ENCODE measurements at regions not wholly inside any gene's neighbourhood (a gene's known extent, or its start where the extent isn't known, plus 50 kb on each side); places are given as distances from the start of the nearest gene placed in this dataset.
"Not testable (repeated sequence)": the region's sequence is repeated elsewhere in the genome, so short reads cannot be mapped to it uniquely, and the experiment has no call there.

DNA sequence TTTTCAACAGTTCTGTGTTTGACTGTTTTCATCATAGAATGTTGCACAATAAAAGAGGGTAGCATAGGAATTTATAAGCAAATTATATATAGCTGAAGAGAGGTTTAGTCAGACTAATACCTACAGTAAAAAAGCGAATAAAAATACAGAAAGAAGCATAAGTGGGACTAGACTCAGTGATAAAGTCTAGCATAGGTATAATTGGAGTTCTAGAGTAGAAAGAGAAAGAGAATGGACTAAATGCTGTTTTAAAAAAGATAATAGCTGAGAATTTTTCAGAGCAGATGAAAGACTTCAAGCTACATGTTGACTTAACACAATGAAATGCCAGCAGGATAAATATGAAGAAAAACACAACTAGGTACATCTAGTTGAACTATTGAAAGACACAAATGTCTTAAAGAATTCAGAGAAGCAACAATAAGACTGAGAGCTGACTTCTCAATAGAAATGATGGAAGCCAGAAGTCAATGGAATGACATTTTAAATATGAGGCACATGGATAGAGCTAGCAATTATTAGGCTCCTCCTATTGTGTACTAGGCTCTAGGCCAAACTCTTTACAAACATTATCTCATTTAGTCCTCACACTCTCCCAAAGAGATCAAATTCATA, 573.9 kb downstream of the ZNF608 start:
- DNase-seq (ENCODE audit: low spot score): no peak

DNA sequence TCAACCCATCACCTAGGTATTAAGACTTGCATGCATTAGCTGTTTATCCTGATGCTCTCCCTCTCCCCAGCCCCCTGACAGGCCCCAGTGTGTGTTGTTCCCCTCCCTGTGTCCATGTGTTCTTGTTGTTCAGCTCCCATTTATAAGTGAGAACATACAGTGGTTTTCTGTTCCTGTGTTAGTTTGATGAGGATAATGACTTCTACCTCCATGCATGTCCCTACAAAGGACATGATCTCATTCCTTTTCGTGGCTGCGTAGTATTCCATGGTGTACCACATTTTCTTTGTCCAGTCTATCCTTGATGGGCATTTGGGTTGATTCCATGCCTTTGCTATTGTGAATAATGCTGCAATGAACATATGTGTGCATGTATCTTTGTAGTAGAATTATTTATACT, 578.3 kb downstream of the ZNF608 start:
- not testable (repeated sequence) for DNase-seq (ENCODE audit: low spot score)

DNA sequence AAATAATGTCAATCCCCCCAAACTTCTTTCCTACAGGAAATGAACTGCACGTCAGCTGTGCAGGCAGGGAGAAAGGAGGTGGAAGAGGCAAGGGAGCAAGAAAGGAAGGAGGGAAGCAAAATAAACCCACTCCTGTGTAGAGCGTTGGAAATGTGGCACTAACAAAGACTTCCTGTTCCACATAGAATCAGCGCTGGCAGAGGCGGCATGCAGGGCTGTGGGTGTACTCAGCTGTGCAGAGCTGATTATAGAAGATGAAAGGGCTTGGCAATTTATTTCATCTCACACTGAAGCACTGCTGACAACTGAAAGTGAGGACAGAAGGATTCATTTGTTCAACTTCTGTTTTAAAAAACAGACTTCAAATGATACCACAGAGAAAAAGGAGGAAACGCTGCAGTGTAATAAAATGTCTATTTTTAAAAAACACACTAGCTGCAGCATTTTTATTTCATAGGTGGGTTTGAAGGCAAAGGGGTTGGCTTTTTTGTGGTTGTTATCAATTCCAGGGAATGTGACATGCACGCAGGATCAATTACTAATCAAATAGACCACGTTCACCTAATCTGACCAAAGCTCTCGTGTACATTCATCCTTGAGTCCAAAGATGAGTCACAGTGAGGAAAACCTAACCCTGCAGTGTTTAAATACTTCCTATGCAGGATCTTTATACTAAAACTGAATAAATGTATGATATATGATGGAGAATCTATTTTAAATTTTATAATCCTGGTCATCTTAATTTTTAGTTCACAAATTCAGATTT, 583.5 kb downstream of the ZNF608 start:
- DNase-seq (ENCODE audit: low spot score): no peak

DNA sequence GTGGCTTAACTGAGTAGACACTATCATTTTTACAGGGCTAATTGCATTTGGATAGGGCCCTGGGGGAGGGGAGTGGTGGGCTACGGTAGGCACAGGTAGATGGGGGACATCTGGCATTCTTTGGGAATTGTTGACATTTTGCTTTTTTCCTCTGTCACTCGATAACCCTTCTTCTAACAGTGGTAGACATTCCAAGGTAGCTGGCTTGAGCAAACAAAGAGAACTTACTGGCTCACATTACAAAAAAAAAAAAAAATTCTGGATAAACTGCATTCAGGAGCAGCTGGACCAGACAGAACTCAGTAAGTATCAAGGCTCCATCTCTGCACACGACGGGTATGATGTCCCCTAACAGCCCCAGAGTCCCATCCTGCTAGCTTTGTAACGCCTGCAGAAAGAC, 585.2 kb downstream of the ZNF608 start:
- DNase-seq (ENCODE audit: low spot score): no peak

DNA sequence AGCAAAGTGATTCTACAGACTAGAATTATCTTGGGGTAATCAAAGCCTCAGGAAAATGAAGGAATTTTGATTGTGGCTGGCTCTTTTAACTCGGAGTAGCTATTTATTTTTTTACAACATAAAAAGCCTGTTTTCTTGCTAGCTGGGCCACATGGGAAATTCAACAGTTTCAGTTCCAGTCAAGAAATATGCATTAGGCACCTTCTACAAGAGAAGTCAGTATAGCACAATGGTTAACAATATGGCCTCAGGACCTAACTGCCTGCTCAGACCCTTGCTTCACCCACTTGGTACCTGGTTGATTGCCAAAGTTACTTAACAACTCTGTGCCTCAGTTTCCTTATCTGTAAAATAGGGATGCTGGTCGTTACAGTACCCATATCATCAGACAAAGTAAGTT, 586.2 kb downstream of the ZNF608 start:
- no peak for DNase-seq (ENCODE audit: low spot score)

GRCh38 chr5:124157320-124157719, 589.1 kb downstream of the ZNF608 start:
- no peak for DNase-seq (ENCODE audit: low spot score)

- no peak for DNase-seq (ENCODE audit: low spot score)
These were observed 589.9 kb downstream of the ZNF608 start for GRCh38 chr5:124156415-124156996.

DNA sequence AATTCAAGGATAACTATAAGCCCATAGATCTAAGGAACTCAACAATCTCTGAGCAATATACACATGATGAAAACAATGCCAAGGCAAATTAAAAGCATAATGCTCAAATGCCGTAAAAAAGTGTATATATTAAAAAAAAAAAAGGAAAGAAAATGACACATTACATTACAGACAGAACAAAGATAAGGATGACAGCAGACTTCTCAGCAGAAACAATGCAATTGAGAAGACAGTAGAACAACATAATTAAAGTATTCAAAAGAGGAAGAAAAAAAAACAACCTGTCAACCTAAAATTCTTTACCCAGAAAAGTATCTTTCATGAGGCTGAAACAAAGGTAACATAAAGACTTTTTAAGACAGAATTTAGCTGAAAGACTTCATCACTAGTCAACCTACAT, 591.7 kb downstream of the ZNF608 start:
- DNase-seq (ENCODE audit: low spot score): no peak

- no peak for DNase-seq (ENCODE audit: low spot score)
These were observed 592.9 kb downstream of the ZNF608 start for GRCh38 chr5:124153588-124153987.

DNA sequence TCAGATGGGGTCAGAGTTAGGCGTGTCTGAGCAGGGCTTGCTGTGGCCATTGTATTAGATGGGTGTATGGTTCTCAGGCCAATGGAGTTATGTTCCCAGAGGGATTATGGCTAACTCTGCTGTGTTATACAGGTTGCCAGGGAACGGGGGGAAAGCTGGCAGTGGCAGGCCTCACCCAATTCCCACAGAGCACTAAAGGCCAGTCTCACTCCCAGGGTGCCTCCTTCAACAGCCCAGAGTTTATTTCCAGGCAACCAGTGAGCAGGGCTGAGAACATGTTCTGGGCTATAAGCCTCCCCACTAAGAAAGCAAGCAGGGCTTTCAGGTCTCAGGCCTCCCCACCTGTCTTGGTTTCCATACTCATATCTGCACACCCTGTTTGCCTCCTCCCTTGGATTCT, 597.9 kb downstream of the ZNF608 start:
- no peak for DNase-seq (ENCODE audit: low spot score)

DNA sequence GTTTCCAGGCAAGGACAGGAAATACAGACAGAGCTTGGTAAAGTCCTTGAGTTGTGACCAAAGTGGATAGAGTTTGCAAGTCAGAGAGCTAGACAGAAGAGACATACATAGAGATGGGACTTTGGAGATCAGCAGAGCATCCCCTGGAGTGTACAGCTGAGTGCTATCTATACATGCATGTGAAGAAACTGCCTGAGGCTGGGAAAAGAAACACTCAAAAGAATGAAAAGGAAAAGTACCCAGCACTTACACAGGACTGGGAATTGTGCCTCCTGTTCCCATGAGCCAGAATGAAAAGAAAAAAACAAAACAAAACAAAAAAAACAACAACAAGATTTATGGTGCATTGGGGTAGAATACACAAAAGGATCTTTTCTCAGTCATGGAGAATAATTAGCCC, 606.4 kb downstream of the ZNF608 start:
- DNase-seq (ENCODE audit: low spot score): no peak

- no peak for DNase-seq (ENCODE audit: low spot score)
These were observed 607.0 kb downstream of the ZNF608 start for GRCh38 chr5:124139477-124139876.

- no peak for DNase-seq (ENCODE audit: low spot score)
These were observed 609.8 kb downstream of the ZNF608 start for GRCh38 chr5:124136609-124137008.

- no peak for DNase-seq (ENCODE audit: low spot score)
These were observed 611.5 kb downstream of the ZNF608 start for GRCh38 chr5:124134941-124135340.

DNA sequence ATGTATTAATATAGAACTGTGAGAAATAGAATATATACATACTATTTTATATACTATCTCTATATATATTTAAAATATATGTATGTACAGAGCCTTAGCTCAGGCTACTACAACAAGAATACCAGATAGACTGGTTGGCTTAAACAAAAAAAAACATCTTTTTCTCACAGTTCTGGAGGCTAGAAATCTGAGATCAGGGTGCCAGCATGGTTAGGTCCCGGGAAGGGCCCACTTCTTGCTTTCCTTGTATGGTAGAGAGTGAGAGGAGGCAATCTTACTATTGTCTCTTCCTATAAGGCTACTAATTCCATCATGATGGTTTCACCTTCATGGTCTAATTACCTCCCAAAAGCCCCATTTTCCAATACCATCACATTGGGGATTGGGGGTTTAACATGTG, 613.0 kb downstream of the ZNF608 start:
- DNase-seq (ENCODE audit: low spot score): no peak

DNA sequence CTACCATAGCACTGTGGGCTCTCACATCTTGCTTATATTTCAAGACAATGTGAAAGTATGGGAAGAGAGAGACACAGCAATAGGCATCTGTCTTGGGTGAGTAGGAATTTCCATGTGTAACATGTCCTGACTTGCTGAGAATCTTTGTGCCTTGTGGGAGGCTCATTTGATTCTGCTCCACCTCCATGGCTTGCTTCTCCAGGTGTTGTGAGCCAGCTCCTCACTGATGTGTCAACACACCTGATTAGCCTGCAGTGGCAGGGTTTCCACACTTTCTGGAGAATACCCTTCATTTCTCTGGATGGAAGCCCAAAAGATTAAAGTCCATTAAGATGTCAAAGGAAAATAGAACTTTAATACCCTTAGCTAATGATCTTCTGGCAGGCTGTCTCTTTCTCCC, 613.6 kb downstream of the ZNF608 start:
- no peak for DNase-seq (ENCODE audit: low spot score)

- no peak for DNase-seq (ENCODE audit: low spot score)
These were observed 615.0 kb downstream of the ZNF608 start for GRCh38 chr5:124131466-124131865.

- DNase-seq (ENCODE audit: low spot score): no peak
These were observed 615.6 kb downstream of the ZNF608 start for GRCh38 chr5:124130816-124131215.

- DNase-seq (ENCODE audit: low spot score): no peak
These were observed 616.9 kb downstream of the CSNK1G3 start for GRCh38 chr5:124128867-124129266.

DNA sequence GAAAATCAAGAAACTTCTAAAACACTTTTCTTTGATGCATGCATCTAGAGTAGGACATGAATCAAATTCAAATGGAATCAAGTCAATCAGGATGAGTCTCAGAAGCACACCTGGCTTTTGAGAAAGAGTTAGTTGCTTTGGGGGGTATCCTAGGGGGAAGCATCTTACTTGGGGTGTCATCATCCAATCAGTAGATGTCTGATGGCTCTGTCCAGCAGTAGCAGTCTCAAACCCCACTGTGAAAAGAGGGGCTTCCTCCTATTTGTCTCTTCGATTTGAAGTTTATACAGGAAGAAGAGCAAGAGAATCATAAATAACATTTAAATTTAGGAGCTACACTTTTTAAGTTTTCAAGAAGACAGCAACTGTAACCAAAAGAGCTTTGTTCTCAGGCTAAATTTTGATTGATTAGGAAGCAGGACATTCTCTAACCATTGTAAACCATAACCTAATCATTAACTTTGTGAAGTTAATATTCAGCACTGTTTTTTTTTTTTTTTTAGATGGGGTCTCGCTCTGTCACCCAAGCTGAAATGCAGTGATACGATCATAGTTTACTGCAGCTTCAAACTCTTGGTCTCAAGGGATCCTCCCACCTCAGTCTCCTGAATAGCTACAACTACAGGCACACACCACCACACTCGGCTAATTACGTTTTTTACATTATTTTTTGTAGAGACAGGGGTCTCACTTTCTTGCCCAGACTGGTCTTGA, 614.7 kb downstream of the CSNK1G3 start:
- no peak for DNase-seq (ENCODE audit: low spot score)

DNA sequence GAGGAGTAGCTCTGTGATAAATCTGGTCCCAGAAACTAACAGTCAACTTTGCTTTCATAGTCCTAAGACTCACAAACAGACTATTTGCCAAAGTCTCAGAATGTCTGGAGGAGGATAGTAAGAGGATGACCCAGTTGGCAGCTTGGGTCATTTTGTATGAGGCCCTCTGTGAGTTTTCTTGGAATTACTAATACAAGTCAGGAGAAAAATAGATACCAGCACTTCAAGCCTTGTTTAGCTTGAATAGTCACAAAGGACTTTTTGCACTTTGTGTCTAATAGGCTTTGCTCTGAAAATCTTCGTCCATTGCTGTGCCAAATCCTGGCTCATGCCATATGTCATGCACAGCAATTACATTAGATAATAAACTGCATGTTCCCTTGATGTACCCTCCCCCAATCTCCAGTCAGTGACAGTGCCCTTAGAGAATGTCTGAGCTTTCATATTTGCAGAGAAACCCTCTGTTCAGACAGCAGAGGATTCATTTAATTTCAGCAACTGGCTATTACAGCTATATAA, 612.8 kb downstream of the CSNK1G3 start:
- peak; percentile 63 for DNase-seq (ENCODE audit: low spot score)

DNA sequence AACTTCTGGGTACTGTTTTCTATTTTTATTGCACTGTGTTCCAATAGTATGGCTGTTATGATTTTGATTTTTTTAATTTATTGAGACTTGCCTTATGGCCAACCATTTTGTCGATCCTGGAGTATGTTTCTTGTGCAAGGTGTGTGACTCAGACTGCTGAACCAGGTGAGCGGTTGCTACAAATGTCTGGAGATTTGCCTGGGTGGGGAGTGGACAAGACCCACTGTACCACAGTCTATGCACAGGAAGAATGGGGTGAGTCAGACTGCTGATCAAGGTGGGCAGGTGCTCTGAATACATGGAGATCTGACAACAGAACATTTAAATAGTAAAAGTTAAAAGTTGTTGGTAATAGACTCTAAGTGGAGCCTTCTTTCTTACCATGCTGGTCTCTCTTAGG, 609.2 kb downstream of the CSNK1G3 start:
- DNase-seq (ENCODE audit: low spot score): no peak

DNA sequence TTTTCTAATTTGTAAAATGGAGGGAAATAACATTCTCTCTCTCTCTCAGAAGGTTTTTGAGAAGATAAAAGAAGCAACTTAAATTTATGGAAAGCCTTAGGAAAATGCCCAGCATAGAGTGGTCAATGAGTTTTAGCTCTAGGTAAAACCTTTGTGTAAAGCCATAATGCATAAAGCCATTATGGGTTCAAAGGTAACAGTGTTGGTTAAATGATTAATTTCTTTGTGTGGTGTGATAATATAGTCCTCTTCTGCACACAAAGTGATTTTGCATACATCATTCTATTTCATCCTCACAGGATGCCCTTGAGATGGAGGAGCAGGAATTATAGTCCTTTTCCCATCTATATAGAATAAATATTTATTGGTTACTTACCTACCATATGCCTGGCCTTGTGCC, 602.9 kb downstream of the CSNK1G3 start:
- no peak for DNase-seq (ENCODE audit: low spot score)
